GM20000 (cell line): ENCODE measurements at regions not wholly inside any gene's neighbourhood (a gene's known extent, or its start where the extent isn't known, plus 50 kb on each side); places are given as distances from the start of the nearest gene placed in this dataset.

Experiments
- DNase-seq: peaks from one replicate; pipeline ENCODE4 v3.0.0; 2012; ENCODE audit warnings: low spot score
- CTCF ChIP-seq: IDR thresholded peaks from 2 replicates; pipeline ENCODE4 v1.5.1; 2012; ENCODE audit warnings: mild to moderate bottlenecking, control low read depth; ENCODE audit errors: extremely low read depth, missing control alignments

GRCh38 chr12:3987571-3987970, 114.4 kb upstream of the PARP11 start:
- DNase-seq, result no peak
- TF ChIP-seq CTCF, result no peak

GRCh38 chr12:3980504-3981272, 107.5 kb upstream of the PARP11 start:
- DNase-seq, result no peak
- no peak for TF ChIP-seq CTCF

- DNase-seq, result no peak
- no peak for TF ChIP-seq CTCF
Observed at GRCh38 chr12:3977621-3978020, 104.4 kb upstream of the PARP11 start.

GRCh38 chr12:3976351-3976938, 103.2 kb upstream of the PARP11 start:
- no peak for TF ChIP-seq CTCF
- DNase-seq, result no peak

GRCh38 chr12:3975652-3976051, 102.5 kb upstream of the PARP11 start:
- no peak for TF ChIP-seq CTCF
- DNase-seq, result no peak

- DNase-seq, result no peak
- TF ChIP-seq CTCF, result no peak
Observed at GRCh38 chr12:3974883-3975282, 101.7 kb upstream of the PARP11 start.

GRCh38 chr12:3973973-3974644, 100.9 kb upstream of the PARP11 start:
- TF ChIP-seq CTCF, result no peak
- no peak for DNase-seq
